ENCODE measurements at regions not wholly inside any gene's neighbourhood (a gene's known extent, or its start where the extent isn't known, plus 50 kb on each side); places are given as distances from the start of the nearest gene placed in this dataset.

GRCh38 chr6:165983112-165984072, 184.3 kb downstream of the TBXT start:
- TF ChIP-seq CTCF (IDR thresholded peaks at IDR 0.05) (no peak), POLR2A (IDR thresholded peaks at IDR 0.05) (no peak)

Measured in lower leg skin (tissue), 3 donors.